ENCODE measurements at regions not wholly inside any gene's neighbourhood (a gene's known extent, or its start where the extent isn't known, plus 50 kb on each side); places are given as distances from the start of the nearest gene placed in this dataset.

DNA sequence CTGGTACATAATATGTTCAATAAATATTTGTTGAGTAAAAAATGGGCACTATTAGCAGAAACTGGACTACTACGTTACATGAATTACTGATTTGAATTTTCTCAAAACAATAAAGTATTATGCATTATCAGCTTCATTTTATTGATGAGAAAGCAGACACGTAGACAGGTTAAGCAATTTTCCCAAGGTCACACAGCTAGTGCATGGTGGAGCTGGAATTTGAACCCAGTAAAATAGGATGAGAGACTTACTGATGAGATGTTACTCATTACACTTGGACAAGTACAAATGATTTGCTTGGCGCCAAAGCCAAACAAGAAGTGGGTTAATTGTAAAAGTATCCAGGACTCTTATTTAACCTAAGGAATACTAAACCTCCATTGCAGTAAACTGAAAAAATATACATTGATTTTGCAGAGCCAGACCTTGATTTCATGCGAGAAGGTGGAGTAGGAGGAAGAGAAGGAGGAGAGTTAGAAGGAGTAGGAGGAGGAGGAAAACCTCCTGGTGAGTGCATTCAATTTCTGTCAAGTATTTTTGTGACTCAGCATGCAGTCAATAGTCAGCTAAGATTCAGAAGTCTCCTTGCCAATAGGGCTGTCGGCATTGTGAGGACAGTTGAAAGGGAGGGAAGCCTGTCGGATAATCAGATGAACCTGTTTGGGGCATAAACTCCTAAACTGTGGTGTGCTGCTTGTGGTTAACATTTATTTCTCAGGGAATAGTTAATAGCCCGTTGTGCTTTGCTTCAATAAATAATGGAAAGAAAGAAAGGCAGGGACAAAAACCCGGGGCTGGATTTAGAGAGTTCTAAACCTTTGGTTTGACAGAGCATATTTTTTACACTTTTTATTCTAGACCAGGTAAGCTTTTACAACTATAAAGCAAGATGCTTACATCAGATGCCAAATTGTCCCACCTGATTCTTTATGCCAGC, 77.0 kb upstream of the TACR1 start:
- TF ChIP-seq, protein P1, sequence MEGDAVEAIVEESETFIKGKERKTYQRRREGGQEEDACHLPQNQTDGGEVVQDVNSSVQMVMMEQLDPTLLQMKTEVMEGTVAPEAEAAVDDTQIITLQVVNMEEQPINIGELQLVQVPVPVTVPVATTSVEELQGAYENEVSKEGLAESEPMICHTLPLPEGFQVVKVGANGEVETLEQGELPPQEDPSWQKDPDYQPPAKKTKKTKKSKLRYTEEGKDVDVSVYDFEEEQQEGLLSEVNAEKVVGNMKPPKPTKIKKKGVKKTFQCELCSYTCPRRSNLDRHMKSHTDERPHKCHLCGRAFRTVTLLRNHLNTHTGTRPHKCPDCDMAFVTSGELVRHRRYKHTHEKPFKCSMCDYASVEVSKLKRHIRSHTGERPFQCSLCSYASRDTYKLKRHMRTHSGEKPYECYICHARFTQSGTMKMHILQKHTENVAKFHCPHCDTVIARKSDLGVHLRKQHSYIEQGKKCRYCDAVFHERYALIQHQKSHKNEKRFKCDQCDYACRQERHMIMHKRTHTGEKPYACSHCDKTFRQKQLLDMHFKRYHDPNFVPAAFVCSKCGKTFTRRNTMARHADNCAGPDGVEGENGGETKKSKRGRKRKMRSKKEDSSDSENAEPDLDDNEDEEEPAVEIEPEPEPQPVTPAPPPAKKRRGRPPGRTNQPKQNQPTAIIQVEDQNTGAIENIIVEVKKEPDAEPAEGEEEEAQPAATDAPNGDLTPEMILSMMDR (IDR thresholded peaks at IDR 0.05) = no peak
- TF ChIP-seq EZH2 (IDR thresholded peaks at IDR 0.05) = no peak
- TF ChIP-seq EZH2phosphoT487 (IDR thresholded peaks at IDR 0.05) = no peak

Data from neural progenitor cell (in vitro differentiated cells).